ENCODE measurements at regions not wholly inside any gene's neighbourhood (a gene's known extent, or its start where the extent isn't known, plus 50 kb on each side); places are given as distances from the start of the nearest gene placed in this dataset.

DNA sequence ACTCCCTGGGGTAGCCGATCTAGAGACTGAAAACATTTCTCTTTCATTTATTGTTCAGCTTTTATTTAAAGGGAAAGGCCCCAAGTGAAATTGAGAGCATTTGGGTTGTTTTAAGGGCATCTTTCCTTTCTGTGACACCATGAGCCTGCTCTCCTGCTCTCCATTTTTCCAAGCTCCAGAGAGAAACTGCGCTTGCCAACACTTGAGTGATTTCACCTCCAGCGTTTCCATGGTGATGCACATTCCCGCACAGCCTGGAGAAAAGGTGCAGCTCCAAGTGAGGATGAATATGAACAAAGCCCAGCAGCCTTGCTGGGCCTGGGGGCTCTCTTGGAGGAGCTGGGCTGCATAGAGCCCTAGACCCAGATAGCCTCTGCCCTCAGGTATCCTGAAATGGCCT lies 159.2 kb upstream of the PPP2R3A start:
- DNase-seq = no peak

DNA sequence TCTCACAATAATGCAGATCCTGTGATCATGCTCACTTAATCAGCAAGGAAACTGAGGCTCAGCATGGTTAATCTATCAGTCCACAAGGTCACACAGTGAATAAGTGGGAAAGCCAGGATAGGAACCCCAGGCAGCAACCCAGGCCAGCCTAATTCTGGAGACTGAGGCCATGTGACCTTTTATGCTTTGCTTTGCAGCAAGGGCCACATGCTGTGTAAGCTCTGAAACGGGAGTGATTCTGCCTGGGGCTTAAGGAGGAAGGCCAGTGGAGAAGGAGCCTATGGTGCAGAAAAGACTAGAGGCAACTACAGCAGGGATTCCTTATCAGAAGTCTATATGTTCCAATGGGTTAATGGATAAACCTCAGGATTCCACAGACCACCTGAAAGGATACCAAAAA lies 157.6 kb upstream of the PPP2R3A start:
- DNase-seq = no peak

- DNase-seq = no peak
These were observed 156.4 kb upstream of the PPP2R3A start for GRCh38 chr3:135809021-135809634.

DNA sequence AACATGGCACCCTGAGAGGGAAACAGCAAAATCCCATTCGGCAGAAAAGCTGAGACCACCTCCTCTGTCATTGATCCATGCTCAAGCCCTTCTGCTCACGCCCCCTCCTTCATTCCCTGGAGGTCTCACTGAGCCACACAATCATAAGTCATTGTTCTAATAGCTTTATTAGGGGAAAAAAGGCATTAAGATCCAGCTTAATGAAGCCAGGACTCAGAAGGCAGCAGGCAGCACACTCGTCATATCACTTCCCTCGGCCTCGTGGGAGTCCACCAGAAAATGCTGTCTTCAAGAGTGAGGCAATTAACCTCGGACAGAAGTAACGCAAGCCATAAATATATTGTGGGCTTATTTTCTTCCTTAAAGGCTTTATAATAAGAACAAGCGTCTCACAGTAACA lies 153.9 kb upstream of the PPP2R3A start:
- no peak for DNase-seq

- DNase-seq = no peak
These were observed 153.5 kb upstream of the PPP2R3A start for GRCh38 chr3:135812057-135812456.

DNA sequence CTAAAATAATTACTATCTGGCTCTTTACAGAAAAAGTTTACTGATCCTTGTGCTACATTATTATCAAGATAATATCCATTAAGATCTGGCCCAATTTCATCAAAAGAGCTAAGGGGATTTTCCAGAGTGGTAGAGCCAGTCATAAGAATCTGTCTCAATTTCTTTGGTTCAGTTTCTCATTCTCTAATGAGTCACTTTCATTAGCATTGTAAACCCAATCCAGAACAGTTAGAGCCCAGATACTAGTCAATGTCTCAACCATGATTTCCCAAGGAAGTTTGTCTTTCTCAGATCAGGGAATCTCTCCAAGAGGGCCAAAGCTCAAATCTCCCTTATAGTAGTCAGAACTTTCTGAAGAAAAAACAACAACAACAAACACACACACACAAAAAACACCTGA lies 131.1 kb upstream of the PPP2R3A start:
- no peak for DNase-seq

DNA sequence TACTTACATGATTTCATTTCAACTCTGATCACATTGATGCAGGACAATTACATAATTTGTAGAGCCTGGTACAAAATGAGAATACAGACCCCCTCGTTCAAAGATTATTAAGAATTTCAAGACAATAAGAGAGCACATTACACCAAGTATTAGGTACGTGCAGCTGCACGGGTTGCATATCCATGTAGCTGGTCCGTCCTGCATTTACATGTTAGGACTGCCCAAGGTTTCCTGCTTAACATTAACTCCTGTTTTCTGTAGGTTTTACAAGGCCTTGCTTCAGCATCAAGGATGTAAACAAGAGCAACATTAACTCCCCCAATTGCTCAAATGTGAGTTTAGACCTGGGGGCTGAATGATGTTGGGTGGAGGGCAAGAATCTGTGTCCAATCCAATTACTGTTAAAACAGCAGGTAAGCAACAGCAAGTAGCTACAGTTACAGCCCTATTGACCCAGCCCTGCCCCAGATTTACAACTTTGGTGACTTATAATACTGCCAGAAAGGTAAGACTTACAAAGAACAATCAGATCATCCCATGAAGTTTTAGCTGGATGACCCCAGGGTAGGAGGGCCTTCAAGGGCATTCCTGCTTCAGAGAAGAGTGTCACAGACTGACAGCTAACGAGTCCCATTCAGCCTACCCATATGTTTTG lies 127.4 kb upstream of the PPP2R3A start:
- DNase-seq = no peak

GRCh38 chr3:135840436-135840835 lies 125.1 kb upstream of the PPP2R3A start:
- no peak for DNase-seq

GRCh38 chr3:135844386-135844785 lies 121.1 kb upstream of the PPP2R3A start:
- DNase-seq = no peak

GRCh38 chr3:135848051-135848450 lies 117.5 kb upstream of the PPP2R3A start:
- no peak for DNase-seq

DNA sequence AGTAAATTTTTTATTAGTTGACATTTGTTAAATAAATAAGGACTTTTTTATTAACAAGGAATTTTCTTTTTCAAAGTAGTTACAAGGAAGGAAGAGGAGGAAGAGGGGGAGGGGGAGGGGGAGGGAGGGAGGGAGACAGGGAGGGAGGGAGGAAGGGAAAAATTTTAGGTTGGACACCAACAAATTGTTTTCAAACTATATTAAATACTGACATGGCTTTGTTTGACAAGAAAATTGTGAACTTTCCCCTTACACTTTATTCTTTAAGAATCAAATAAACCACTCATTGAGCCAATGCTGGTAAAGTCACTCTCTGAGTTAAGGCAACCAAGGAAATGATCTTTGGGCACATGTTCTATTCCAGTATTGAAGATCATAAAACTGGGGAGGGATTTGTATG lies 115.7 kb upstream of the PPP2R3A start:
- DNase-seq = no peak

GRCh38 chr3:135851201-135852081 lies 114.1 kb upstream of the PPP2R3A start:
- DNase-seq = no peak

DNA sequence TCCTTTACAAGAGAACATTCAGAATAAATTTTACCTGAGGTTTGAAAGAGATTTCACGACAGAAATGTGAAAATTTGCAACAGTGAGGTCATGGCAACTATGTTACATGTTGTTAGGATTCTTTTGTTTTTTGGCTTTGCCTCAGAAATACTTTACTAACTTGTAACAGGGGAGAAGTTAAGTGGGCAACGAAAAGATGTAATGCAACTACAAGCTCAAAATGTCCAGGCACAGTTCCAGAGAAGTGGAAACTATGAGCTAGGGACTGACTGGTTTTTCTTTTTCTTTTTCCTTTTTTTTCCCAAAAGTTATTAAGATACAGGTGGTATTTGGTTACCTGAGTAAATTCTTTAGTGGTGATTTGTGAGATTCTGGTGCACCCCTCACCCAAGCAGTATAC lies 111.5 kb upstream of the PPP2R3A start:
- no peak for DNase-seq

DNA sequence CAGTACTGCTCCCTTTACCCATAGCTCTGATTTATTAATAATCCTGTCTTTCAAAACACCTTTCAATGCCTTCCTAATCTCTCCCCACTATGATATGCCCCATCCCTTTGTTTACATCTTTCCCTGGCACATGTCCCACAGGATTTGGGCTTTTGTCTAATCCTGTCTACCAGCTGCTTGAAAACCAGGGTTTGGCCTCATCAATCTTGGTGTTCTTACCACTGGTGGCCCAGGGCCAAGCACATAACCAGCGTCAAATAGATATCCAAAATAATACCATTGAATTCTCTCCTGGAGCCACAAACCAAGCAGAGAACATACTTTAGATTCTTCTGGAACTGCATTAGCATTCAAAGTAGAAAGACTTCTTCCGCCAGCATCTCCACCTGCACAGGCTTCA lies 104.8 kb upstream of the PPP2R3A start:
- DNase-seq = no peak

DNA sequence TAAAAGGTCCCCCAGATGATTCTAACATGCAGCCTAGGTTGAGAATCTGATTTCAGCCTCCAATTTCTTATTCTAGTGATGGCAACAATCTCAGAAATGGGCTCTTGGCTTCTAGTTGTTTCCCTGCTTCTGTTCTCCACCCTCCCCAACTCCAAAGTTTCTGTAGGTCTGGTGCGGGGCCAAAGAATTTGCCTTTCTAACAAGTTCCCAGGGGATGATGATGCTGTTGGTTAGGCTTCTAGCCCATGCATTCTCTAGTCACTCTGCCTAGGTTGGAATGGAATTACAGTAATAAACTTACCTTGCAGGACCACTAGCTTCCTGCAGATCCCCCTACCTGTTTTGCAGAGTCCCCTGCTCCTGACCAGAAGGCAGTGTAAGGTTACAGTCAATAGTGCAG lies 103.2 kb upstream of the PPP2R3A start:
- no peak for DNase-seq

DNA sequence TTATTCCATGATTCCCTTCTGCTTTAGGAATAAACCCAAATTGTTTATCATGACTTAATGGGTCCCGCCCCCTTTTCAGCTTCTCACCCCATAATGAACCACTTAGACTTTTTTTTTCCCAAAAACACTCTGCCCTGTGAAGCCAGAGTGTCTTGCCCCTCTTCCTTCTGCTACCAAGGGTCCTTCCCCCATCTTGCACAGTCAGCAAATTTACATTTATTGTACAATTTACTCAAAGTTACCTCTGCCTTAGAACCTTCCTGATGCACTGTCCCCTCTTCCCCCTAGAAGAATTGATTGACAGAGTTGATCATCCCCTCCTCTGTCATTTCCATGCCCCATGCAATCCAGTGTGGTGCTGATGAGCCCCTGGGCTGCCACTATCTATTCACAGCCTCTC lies 101.5 kb upstream of the PPP2R3A start:
- DNase-seq = no peak

GRCh38 chr3:135865085-135865484 lies 100.4 kb upstream of the PPP2R3A start:
- no peak for DNase-seq

DNA sequence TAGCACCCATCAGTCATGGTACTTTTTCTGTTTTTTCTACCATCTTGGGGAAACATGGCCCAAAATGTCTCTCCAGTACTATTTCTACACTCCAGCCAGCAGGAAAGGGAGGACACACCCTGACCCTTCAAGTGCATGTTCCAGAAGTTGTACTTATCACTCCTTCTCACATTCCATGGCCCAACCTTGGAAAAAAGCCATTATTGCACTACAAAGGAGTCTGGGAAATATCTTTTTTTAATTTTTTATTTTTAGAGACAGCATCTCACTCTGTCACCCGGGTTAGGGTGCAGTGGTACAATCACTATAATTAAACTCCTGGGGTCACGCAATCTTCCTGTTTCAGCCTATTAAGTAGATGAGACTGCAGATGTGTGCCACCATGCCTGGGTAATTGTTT lies 100.0 kb upstream of the PPP2R3A start:
- no peak for DNase-seq

DNA sequence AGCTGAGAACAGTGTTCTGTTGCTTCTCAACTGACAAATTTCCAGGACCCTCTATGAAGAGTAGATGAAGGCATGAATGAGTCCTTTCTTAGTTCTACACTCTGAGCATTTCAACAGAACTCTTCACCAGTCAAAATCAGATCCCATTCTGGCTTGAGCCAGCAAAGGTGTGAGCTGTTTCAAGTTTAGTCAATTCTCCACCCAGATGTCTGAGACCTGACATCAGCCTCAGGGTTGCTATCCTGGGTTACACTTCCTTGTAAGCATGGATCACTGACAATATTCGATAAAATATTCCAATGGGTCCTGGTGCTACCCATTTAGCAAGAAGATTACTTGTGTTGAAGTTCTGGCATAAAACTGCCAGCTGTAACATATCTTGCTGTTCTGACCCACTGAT lies 97.6 kb upstream of the PPP2R3A start:
- no peak for DNase-seq

DNA sequence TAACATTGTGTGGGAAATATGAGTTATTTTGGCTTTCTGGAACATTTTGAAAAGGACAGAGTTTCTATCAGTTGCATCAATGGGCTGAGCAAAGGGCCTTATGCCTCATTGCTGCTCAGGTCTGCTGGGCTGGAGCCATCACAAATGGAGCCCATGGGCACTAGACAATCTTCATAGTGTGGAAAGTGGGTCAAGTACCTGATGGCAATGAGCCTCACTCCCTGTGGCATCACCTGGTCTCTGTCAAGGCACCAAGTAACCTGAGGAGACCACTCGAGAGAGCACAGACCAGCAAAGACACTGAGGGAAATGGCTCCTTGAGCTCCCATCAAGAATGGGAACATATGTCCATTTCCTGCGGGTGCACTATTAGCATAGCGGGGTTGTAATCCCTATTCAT lies 96.7 kb upstream of the PPP2R3A start:
- DNase-seq = no peak

- DNase-seq = no peak
These were observed 96.0 kb upstream of the PPP2R3A start for GRCh38 chr3:135869439-135870105.

- DNase-seq = no peak
These were observed 94.2 kb upstream of the PPP2R3A start for GRCh38 chr3:135871311-135871710.

DNA sequence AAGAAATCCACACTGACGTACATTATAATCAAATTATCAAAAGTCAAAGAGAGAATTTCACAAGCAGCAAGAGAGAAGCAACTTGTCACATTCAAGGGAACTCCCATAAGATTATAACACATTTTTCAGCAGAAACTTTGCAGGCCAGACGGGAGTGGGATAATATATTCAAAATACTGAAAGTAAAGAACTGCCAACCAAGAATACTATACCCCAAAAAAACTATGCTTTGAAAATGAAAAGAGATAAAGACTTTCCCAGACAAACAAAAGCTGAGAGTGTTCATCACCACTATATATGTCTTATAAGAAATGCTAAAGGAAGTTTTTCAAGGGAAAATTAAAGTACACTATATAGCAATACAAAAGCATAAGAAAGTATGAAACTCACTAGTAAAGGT lies 91.5 kb upstream of the PPP2R3A start:
- no peak for DNase-seq

DNA sequence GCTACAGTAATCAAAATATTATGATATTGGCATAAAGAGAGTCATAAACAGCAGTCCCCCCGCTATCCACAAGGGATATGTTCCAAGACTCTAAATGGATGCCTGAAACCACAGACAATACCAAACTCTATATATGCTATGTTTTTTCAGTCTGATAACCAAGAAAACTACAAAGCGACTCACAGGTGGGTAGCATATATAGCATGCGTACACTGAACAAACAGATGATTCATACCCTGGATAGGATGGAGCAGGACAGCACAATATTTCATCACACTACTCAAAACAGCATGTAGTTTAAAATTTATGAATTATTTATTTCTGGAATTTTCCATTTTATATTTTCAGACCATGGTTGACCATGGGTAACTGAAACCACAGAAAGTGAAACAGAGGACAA lies 87.0 kb upstream of the PPP2R3A start:
- no peak for DNase-seq
